ENCODE measurements at regions not wholly inside any gene's neighbourhood (a gene's known extent, or its start where the extent isn't known, plus 50 kb on each side); places are given as distances from the start of the nearest gene placed in this dataset.

DNA sequence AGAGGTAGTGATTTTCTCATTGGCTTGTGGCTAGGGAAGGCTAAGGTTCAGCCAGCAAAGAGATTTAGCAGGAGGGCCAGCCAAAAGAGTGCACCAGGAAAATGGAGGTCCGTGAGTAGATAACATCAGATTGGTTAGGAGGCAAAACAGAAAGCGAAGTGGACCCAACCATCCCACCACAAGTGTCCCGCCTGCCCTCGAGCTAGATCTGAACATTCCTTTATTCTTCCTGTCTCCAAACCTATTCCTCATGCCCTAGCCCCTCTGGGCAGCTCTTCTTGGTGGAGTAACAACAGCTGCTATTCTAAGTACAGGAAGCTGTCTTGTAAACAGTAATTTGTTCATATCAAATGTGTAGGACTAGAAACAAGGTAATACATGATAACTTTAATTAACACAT, 85.7 kb upstream of the BET1 start:
- Mint-ChIP-seq H3K4me3 (no peak overlapping the region), H3K36me3 (no peaks in the 10 kb centered on the region), H3K9me3 (peaks cover 0 to 2% (median 0%) of the 10 kb centered on the region in 7 donors), H3K4me1 (peaks cover 13% of the 10 kb centered on the region), H3K27me3 (ENCODE audit: low read depth in 3 of 3) (peaks cover 7 to 14% (median 9%) of the 10 kb centered on the region in 3 donors), H3K27ac (no peak overlapping the region)
- Histone ChIP-seq H3K27ac (ENCODE audit: low read depth in 1 of 2, low read length in 2 of 2) (no peak overlapping the region), H3K9ac (ENCODE audit: insufficient read depth, low read length, poor library complexity, severe bottlenecking) (no peak overlapping the region), H2AFZ (ENCODE audit: insufficient read depth, low read depth, low read length, poor library complexity, severe bottlenecking) (no peak overlapping the region), H4K20me1 (ENCODE audit: insufficient read depth, low read length) (no peaks in the 10 kb centered on the region), H3K4me2 (replicated peaks; ENCODE audit: extremely low read depth, low read length, poor library complexity, severe bottlenecking) (no peak overlapping the region), H3K79me2 (ENCODE audit: insufficient read depth, low read length) (no peaks in the 10 kb centered on the region), H3K4me3 (replicated peaks in 1 of 3; ENCODE audit: low read depth in 2 of 3, low read length in 3 of 3) (no peak overlapping the region), H3K36me3 (replicated peaks in 1 of 2; ENCODE audit: control insufficient read depth in 1 of 2, insufficient read depth in 2 of 2, low read length in 2 of 2) (no peaks in the 10 kb centered on the region), H3K4me1 (ENCODE audit: control insufficient read depth in 1 of 2, insufficient read depth in 2 of 2, low read length in 2 of 2) (peaks cover 12 to 14% of the 10 kb centered on the region in 2 donors), H3K27me3 (ENCODE audit: control insufficient read depth in 2 of 2, insufficient read depth in 2 of 2, low read length in 2 of 2) (peaks cover 6 to 8% of the 10 kb centered on the region in 2 donors), H3K9me3 (replicated peaks in 1 of 2; ENCODE audit: control insufficient read depth in 1 of 2, insufficient read depth in 1 of 2, low read length in 2 of 2) (no peaks in the 10 kb centered on the region)
- no CpG with 5 or more reads among the region's 4 CpGs for WGBS (ENCODE audit: insufficient coverage)
- DNase-seq = no peak
- TF ChIP-seq, protein P1, sequence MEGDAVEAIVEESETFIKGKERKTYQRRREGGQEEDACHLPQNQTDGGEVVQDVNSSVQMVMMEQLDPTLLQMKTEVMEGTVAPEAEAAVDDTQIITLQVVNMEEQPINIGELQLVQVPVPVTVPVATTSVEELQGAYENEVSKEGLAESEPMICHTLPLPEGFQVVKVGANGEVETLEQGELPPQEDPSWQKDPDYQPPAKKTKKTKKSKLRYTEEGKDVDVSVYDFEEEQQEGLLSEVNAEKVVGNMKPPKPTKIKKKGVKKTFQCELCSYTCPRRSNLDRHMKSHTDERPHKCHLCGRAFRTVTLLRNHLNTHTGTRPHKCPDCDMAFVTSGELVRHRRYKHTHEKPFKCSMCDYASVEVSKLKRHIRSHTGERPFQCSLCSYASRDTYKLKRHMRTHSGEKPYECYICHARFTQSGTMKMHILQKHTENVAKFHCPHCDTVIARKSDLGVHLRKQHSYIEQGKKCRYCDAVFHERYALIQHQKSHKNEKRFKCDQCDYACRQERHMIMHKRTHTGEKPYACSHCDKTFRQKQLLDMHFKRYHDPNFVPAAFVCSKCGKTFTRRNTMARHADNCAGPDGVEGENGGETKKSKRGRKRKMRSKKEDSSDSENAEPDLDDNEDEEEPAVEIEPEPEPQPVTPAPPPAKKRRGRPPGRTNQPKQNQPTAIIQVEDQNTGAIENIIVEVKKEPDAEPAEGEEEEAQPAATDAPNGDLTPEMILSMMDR (IDR thresholded peaks at IDR 0.05) = no peak
- intact Hi-C loops (cut with micrococcal nuclease) = no loop called here

DNA sequence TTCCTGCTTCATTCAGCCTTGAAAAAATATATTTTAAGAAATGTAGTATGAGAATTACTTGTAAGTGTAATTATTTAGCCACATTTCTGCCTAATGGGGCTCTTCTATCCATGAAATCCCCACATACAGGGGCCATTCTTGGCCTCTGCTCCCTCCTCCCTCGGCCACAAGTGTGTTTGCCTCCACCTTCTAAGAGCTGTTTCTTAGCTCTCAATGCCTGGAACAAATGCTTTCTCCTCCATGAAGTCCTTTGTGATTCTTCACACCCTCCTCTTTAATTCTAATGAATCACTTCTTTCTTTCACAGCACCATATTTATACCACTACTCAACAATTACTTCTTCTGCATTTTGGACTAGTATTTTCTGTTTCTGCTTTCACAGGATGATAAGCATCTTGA, 88.8 kb upstream of the BET1 start:
- no peaks in the 10 kb centered on the region for H3K9me3 ChIP-seq (replicated peaks in 1 of 2; ENCODE audit: control insufficient read depth in 1 of 2, insufficient read depth in 1 of 2, low read length in 2 of 2)
- peaks cover 6 to 9% of the 10 kb centered on the region in 2 donors for H3K4me1 ChIP-seq (ENCODE audit: control insufficient read depth in 1 of 2, insufficient read depth in 2 of 2, low read length in 2 of 2)
- Mint-ChIP-seq H3K36me3 (no peaks in the 10 kb centered on the region), H3K4me3 (no peak overlapping the region), H3K9me3 (peaks cover 0 to 2% (median 0%) of the 10 kb centered on the region in 7 donors), H3K27ac (no peak overlapping the region), H3K27me3 (ENCODE audit: low read depth in 3 of 3) (peaks cover 4 to 12% (median 6%) of the 10 kb centered on the region in 3 donors), H3K4me1 (peaks cover 9% of the 10 kb centered on the region)
- 100% methylated on average over 1 of the region's 1 CpG for WGBS (ENCODE audit: insufficient coverage)
- H3K79me2 ChIP-seq (ENCODE audit: insufficient read depth, low read length) = no peaks in the 10 kb centered on the region
- H2AFZ ChIP-seq (ENCODE audit: insufficient read depth, low read depth, low read length, poor library complexity, severe bottlenecking) = no peak overlapping the region
- no peaks in the 10 kb centered on the region for H4K20me1 ChIP-seq (ENCODE audit: insufficient read depth, low read length)
- TF ChIP-seq, protein P1 (IDR thresholded peaks at IDR 0.05) = no peak
- H3K27ac ChIP-seq (ENCODE audit: low read depth in 1 of 2, low read length in 2 of 2) = no peak overlapping the region
- H3K36me3 ChIP-seq (replicated peaks in 1 of 2; ENCODE audit: control insufficient read depth in 1 of 2, insufficient read depth in 2 of 2, low read length in 2 of 2) = no peaks in the 10 kb centered on the region
- no peak for DNase-seq
- H3K4me3 ChIP-seq (replicated peaks in 1 of 3; ENCODE audit: low read depth in 2 of 3, low read length in 3 of 3) = no peak overlapping the region
- intact Hi-C loops (cut with micrococcal nuclease) = no loop called here
- peaks cover 4 to 8% of the 10 kb centered on the region in 2 donors for H3K27me3 ChIP-seq (ENCODE audit: control insufficient read depth in 2 of 2, insufficient read depth in 2 of 2, low read length in 2 of 2)
- no peak overlapping the region for H3K4me2 ChIP-seq (replicated peaks; ENCODE audit: extremely low read depth, low read length, poor library complexity, severe bottlenecking)
- H3K9ac ChIP-seq (ENCODE audit: insufficient read depth, low read length, poor library complexity, severe bottlenecking) = no peak overlapping the region

All from CD14-positive monocyte (primary cell).